Sciatic nerve (tissue), 2 donors: ENCODE measurements at regions not wholly inside any gene's neighbourhood (a gene's known extent, or its start where the extent isn't known, plus 50 kb on each side); places are given as distances from the start of the nearest gene placed in this dataset.
"Not testable (repeated sequence)": the region's sequence is repeated elsewhere in the genome, so short reads cannot be mapped to it uniquely, and the experiment has no call there.

Experiments used
- ATAC-seq: fragments of 200-7000 bp; cut with Tn5 transposase; one replicate; pipeline ENCODE4 v1.9.1; 2020; ENCODE audit warnings: mild to moderate bottlenecking, moderate library complexity
- DNase-seq: peaks from one replicate; pipeline ENCODE4 v3.0.0-alpha.2; 2020; ENCODE audit warnings: low spot score
- intact Hi-C: fragments of 100-400 bp; cut with DNase I; formaldehyde crosslinking; loops from one replicate; pipeline ENCODE4 v1.14.2; 2022
- donor health status: DM: no; HTN: no; CAD: no.
- donor health status: DM: no; HTN: no; CAD: no.

DNA sequence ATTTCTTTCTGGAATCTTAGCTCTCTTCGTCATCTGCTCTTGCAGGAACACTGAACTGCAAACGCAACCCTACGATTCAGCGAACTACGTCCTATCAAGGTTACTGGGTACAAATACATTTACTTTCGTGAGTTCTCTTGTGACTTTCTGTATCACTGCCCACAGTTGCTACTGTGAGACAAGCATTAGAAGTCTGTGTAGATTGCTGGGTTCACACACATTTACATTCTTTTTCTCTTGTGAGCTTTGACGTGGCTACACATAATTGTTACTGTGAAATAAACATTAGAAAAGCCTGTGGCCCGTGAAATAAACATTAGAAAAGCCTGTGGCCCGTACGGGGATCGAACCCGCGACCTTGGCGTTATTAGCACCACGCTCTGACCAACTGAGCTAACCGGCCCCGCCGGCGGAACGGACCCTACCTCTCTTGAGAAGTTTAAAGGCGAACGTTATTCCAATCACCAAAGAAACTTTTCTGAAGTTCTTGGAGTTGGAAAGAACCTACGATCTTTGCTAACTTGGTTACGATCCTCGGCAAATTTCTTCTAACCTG is 61.2 kb upstream of the ZNF322 start:
- intact Hi-C loops, DNase-seq, ATAC-seq: not testable (repeated sequence)

DNA sequence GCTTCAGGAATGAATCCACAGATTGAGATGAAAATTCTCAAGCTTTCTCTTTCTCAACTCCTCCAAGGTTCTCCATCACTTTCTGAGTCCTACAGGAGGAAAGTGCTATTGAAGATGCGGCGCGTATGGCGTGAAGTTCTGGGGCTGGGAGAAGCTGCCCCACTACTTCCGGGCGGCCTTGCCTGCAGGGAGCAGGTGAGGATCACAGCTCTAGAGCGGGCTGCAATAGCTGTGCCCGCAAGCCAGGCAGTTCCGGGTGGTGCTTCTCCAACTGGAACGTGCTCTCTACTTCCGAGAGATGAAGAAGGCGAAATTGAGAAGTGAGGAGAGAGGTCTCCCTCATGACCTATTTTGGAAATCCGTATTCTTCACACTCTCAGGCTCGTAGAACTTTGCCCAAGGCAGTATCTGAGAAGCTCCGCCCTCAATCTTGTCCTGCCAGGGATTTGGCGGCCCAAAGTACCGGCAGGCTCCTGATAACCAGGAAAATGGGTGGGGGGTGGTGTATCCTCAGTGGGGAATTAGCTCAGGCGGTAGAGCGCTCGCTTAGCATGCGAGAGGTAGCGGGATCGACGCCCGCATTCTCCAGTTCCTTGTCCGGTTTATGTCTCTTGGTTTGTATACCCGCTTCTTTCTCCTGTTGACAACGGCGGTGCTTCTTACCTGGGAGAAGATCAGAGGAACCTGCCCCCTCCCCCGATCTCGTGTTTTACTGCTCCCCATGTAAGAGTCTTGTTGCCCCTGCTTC is 70.6 kb upstream of the ZNF322 start:
- ATAC-seq: not testable (repeated sequence)

DNA sequence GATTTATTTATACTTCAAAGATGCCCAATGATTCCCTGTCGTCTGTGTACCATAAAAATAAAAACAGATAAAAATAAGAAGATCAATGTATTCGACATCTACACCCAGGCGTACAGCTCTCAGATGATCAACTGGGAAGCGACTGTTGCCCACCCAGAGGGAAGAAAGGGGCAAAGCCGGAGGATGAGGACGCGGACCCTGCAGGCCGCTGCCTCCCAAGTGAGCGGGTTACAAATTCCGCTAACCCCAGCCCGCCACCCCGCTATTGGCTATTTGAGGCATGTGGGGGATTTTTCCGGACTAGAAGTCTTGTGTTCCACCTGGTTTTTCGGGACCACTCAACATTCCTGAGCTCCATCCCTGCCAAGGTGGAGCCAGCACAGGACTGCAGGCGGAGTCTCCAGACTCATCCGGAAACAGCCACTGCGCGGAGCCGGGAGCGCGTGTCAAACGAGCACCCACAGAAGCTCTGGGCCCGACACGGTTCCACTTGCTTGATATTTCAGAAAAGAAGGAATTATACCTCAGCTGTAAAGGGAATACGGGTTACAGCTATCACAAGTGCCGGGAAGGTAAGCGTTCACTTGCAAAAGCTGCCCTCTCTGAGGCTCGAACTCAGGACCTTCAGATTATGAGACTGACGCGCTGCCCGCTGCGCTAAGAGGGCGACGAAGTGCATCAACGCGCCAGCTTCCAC is 75.4 kb upstream of the ZNF322 start:
- ATAC-seq, DNase-seq, intact Hi-C loops: not testable (repeated sequence)

More for the DNA sequence above, 70.6 kb upstream of the ZNF322 start:
- DNase-seq, intact Hi-C loops: not testable (repeated sequence)

DNA sequence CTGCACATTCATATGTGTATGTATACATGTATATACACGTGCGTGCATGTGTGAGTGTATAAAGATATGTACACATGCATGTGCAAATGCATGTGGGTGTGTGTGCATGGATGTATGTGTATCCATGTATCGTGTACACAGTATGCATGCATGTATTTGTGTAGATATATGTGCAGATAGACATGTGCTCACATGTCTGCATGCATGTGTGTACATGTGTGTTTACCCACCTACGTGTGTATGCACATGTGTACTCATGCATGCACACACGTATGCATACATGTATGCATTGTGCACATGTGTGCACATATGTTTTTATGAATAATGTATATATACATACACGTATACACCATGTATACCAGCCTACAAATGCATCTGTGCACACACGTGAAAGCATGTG is 80.3 kb upstream of the ZNF322 start:
- intact Hi-C loops: no loop called here
- DNase-seq (no peak), ATAC-seq (no peak)

DNA sequence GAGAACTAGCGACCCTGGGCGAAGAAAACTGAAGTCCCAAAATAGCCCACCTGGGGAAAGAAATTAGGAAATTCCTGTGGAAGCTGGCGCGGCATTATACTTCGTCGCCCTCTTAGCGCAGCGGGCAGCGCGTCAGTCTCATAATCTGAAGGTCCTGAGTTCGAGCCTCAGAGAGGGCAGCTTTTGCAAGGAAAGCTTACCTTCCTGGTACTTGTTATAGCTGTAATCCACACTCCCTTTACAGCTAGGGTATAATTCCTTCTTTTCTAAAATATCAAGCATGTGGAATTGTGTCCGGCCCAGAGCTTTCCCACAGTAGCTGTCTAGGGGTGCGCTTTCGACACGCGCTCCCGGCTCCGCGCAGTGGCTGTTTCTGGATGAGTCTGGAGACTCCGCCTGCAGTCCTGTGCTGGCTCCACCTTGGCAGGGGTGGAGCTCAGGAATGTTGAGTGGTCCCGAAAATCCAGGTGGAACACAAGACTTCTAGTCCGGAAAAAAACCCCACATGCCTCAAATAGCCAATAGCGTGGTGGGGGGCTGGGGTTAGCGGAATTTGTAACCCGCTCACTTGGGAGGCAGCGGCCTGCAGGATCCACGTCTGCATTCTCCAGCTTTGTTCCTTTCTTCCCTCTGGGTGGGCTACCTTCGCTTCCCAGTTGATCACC is 83.7 kb upstream of the ZNF322 start:
- DNase-seq: no peak
- ATAC-seq: no peak
- intact Hi-C loops: no loop called here

DNA sequence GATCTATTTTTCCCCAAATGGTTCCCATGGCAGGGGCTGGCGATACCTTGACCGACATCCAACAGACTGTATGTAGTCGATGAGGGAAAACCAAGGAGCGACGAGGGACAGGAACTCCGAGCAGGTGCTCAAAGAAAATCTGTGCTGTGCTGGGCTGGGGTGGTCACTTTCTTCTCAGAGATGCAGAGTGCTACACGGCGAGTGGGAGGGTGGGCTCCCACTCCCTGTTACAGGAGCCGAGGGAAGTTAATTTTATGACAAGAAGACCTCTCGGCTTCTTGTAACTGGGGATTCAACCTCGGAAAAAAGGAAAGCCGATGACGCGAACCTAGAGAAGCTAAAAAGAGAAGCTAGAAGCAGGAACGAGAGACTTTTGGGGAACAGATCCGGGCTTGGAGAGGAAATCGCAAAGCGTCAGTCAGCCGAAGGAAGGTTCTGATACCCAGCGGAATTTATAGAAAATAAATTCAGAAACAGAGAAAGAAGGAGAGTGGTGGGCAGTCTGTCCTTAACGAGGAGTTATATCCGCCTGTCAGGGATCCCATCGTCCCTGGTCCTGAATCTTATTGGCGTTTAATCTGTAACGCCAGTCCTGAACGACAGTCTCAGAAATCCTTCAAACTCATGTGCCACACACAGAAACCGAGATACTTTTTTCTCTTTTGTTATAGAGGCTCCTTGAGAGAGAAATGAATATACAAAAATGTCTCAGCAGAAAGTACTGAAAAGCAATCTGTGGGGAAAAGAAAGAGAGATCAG is 84.6 kb upstream of the ZNF322 start:
- ATAC-seq: no peak
- intact Hi-C loops: no loop called here

DNA sequence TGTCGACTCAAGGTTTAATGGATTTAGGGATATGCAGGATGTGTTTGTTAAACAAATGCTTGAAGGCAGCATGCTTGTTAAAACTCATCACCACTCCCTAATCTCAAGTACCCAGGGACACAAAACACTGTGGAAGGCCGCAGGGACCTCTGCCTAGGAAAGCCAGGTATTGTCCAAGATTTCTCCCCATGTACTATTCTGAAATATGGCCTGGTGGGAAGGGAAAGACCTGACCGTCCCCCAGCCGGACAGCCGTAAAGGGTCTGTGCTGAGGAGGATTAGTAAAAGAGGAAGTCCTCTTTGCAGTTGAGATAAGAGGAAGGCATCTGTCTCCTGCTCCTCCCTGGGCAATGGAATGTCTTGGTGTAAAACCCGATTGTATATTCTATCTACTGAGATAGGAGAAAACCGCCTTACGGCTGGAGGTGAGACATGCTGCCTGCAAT is 85.3 kb upstream of the ZNF322 start:
- DNase-seq, ATAC-seq, intact Hi-C loops: not testable (repeated sequence)

More for the DNA sequence above, 84.6 kb upstream of the ZNF322 start:
- DNase-seq: no peak

DNA sequence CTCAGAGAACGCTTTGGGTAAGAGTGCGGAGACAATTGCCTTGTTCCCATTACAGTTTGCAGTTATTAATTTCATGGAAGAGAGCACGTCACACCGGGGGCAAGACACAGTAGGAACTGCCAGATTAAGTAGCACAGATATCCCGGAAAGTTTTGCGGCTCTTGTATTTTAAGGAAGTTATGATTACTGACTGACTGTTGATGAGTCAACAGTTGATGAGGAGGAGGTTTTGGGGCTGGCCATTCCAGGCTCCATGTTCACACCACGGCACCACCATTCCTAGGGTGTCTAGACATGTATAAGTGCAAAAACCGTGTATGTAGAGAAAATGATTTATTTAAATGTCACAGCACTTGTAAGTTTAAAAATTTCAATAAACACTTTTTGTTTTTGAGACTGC is 86.4 kb upstream of the ZNF322 start:
- DNase-seq, intact Hi-C loops, ATAC-seq: not testable (repeated sequence)

DNA sequence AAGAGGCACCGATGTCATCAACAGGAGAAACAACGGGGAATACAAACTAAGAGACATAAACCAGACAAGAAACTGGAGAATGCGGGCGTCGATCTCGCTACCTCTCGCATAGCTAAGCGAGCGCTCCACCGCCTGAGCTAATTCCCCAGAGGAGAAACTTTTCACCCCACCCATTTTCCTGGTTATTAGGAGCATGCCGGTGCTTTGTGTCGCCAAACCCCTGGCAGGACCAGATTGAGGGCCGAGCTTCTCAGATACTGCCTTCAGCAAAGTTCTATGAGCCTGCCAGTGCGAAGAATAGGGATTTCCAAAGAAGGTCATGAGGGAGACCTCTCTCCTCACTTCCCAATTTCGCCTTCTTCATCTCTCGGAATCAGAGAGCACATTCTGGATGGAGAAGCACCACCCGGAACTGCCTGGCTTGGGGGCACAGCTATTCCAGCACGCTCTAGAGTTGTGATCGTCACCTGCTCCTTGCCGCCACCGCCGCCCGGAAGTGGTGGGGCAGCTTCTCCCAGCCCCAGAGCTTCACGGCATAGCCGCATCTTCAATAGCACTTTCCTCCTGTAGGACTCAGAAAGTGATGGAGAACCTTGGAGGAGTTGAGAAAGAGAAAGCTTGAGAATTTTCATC is 89.7 kb upstream of the ZNF322 start:
- intact Hi-C loops, DNase-seq: not testable (repeated sequence)

DNA sequence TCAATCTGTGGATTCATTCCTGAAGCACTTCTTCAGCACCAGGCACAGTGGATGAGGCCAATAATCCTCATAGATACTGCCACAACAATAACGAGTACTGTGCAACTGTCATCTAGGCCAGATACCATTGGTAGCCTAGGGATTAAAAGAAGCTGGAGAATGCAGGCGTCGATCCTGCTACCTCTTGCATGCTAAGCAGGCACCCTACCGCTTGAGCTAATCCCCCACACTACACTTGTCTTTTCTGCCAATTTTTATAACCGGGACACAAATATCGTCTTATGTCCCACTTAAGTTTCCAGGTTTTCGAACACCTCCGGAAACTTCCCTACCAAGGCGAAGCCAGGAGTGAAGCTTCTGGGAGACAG is 90.2 kb upstream of the ZNF322 start:
- intact Hi-C loops, DNase-seq: not testable (repeated sequence)

More for the DNA sequence above, 89.7 kb upstream of the ZNF322 start:
- ATAC-seq: not testable (repeated sequence)

DNA sequence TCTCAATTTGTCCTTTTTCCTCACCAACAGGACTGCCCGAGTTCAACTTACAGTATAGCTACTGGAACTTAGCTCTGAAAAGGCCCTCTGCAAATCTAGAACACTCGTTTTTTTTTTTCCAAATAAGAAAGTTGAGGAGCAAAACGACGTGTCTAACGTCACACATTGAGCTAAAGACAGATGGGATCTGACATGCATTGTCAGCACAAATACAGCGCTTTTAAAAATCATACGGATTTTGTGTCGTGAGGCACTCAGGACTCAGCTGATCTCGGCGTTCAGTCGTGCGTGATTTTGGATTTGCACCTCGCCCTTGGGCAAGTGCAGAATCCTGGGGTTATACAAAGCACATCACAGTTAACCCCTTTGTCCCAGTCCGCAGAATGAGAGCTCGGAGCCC is 94.7 kb upstream of the ZNF322 start:
- DNase-seq (no peak), ATAC-seq (no peak)
- intact Hi-C loops: no loop called here

More for the DNA sequence above, 90.2 kb upstream of the ZNF322 start:
- ATAC-seq: not testable (repeated sequence)

DNA sequence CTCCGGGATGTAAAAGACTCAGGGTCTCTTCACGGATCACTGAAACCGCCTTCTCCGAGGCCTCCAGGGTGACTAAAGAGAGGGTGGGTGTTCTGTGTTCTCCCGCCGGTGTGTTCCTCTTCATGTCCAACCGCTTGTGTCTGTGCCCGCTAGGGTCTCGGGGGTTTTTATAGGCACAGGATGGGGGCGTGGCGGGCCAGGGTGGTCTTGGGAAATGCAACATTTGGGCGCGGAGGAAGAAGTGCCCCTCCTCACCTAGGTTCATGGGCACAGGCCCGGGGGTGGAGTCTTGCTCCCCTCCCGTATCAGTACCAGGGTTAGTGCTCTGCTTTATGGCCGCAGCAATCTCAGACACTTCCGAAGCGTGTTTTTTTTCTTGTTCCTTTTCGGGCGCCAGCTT is 95.3 kb upstream of the ZNF322 start:
- DNase-seq, intact Hi-C loops, ATAC-seq: not testable (repeated sequence)

DNA sequence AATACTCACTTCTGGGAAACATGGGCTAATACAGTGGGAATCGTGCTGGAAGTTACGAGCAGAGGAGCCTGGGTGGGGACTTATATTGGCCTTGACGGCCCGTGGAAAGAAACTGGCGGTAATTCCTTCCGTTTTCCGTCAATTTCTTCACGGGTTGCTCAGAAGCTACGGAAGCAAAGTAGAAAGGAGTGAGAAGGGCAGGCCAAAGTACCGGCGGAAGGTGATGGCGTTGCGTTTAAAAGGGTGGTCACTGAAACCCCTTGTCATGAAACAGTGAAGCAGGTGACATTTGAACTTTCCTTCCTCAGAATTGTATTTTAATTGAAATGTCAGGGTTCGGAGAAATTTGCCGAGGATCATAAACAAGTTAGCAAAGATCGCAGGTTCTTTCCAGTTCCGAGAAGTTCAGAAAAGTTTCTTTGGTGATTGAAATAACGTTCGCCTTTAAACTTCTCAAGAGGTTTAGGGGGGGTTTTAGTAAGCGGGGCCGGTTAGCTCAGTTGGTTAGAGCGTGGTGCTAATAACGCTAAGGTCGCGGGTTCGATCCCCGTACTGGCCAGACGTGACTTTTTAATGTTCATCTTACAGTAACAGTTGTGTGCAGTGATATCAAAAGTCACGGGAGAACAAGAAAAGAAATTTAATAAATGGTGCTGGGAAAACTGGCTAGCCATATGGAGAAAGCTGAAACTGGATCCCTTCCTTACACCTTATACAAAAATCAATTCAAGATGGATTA is 96.7 kb upstream of the ZNF322 start:
- intact Hi-C loops: not testable (repeated sequence)

DNA sequence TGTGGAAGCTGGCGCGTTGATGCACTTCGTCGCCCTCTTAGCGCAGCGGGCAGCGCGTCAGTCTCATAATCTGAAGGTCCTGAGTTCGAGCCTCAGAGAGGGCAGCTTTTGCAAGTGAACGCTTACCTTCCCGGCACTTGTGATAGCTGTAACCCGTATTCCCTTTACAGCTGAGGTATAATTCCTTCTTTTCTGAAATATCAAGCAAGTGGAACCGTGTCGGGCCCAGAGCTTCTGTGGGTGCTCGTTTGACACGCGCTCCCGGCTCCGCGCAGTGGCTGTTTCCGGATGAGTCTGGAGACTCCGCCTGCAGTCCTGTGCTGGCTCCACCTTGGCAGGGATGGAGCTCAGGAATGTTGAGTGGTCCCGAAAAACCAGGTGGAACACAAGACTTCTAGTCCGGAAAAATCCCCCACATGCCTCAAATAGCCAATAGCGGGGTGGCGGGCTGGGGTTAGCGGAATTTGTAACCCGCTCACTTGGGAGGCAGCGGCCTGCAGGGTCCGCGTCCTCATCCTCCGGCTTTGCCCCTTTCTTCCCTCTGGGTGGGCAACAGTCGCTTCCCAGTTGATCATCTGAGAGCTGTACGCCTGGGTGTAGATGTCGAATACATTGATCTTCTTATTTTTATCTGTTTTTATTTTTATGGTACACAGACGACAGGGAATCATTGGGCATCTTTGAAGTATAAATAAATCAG is 106.8 kb upstream of the ZNF322 start:
- intact Hi-C loops, ATAC-seq, DNase-seq: not testable (repeated sequence)

More for the DNA sequence above, 96.7 kb upstream of the ZNF322 start:
- not testable (repeated sequence) for ATAC-seq, DNase-seq

DNA sequence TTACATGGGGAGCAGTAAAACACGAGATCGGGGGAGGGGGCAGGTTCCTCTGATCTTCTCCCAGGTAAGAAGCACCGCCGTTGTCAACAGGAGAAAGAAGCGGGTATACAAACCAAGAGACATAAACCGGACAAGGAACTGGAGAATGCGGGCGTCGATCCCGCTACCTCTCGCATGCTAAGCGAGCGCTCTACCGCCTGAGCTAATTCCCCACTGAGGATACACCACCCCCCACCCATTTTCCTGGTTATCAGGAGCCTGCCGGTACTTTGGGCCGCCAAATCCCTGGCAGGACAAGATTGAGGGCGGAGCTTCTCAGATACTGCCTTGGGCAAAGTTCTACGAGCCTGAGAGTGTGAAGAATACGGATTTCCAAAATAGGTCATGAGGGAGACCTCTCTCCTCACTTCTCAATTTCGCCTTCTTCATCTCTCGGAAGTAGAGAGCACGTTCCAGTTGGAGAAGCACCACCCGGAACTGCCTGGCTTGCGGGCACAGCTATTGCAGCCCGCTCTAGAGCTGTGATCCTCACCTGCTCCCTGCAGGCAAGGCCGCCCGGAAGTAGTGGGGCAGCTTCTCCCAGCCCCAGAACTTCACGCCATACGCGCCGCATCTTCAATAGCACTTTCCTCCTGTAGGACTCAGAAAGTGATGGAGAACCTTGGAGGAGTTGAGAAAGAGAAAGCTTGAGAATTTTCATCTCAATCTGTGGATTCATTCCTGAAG is 111.6 kb upstream of the ZNF322 start:
- not testable (repeated sequence) for ATAC-seq, DNase-seq

DNA sequence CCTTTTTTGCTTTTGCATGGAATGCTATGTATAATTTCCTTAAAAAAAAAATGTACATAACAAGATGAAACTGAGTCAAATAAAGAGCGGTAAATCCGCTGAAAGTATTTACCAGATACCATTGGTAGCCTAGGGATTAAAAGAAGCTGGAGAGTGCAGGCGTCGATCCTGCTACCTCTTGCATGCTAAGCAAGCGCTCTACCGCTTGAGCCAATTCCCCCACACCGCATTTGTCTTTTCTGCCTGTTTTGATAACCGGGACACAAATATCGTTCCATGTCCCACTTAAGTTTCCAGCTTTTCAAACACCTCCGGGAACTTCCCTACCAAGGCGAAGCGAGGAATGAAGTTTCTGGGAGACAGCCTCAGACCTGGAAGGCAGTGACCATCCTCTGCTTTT is 113.9 kb upstream of the ZNF322 start:
- DNase-seq, ATAC-seq, intact Hi-C loops: not testable (repeated sequence)

More for the DNA sequence above, 111.6 kb upstream of the ZNF322 start:
- intact Hi-C loops: not testable (repeated sequence)
